HG02943 (cell line): ENCODE measurements at regions not wholly inside any gene's neighbourhood (a gene's known extent, or its start where the extent isn't known, plus 50 kb on each side); places are given as distances from the start of the nearest gene placed in this dataset.

Source experiments
- ATAC-seq: cut with Tn5 transposase; IDR thresholded peaks from one replicate; pipeline ENCODE4 v1.9.1; 2021; ENCODE audit warnings: mild to moderate bottlenecking, low read depth, moderate library complexity; ENCODE audit not compliant: unreplicated experiment

DNA sequence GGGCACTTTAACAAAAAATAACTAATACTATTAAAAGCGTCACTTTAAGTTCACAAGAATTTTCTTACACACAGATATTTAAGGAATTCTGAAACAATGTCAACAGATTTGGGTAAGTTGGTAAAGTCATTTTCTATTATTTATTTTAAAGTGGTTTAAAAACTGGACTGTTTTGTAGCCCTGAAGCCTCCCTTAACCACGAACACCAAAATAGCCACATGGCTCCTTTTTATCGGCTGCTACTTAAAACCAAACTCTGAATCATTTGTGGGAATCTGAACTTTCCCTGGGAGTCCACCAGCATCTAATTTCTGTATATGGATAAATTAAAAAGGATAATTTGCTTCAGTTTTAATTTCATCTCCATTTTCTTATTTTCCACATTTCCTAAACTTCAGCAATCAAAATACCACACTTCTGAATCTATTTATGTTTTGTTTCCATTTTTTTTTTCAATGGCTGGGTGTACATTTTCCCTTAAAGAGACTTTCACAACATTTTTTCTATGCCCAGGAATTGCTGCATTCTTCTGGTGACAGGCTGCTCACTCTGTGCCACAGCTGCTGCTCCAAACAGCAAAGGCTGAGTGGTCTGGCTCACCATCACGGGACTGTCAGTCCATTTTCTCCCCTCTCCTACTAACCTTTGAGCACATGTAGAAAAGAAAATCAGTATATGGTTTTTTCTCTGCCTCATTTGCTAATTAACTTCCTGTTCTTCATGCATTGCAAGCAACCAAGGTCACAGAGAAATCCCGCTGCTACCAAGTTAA is 255.5 kb upstream of the KCNJ16 start:
- ATAC-seq, result no peak

DNA sequence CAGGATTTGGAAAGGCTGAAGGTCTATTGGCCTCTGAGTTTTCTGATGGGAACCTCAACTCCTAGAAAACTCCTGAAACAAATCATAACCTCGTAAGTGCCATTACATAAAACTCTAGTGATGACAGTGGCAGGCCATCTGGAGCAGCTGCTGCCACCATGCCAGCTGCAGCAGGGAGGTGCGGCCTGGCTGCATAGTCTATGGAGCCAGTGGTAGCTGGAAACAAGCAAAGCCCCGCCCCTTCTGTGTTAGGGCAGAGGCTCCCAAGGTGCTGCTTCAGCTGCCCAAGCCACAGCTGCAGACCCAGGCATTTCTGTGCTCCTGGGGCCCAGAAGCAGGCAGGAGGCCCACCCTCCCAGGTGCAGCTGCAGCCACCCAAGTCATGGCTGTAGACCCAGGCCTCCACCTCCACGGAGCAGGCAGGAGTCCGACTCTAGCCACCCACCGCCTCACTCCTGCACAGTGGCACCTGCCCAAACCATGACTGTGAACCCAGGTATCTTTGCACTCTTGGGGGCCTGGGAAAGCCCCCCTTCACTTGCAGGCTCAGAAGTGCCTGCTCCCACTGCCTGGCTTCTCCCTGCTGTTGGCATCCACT is 254.1 kb upstream of the KCNJ16 start:
- ATAC-seq, result no peak

- ATAC-seq, result no peak
Observed at GRCh38 chr17:69822314-69822875, 252.6 kb upstream of the KCNJ16 start.

GRCh38 chr17:69828087-69828486 is 246.9 kb upstream of the KCNJ16 start:
- ATAC-seq, result no peak

GRCh38 chr17:69834494-69834893 is 240.5 kb upstream of the KCNJ16 start:
- no peak for ATAC-seq

- ATAC-seq, result no peak
Observed at GRCh38 chr17:69851736-69852135, 223.3 kb upstream of the KCNJ16 start.

DNA sequence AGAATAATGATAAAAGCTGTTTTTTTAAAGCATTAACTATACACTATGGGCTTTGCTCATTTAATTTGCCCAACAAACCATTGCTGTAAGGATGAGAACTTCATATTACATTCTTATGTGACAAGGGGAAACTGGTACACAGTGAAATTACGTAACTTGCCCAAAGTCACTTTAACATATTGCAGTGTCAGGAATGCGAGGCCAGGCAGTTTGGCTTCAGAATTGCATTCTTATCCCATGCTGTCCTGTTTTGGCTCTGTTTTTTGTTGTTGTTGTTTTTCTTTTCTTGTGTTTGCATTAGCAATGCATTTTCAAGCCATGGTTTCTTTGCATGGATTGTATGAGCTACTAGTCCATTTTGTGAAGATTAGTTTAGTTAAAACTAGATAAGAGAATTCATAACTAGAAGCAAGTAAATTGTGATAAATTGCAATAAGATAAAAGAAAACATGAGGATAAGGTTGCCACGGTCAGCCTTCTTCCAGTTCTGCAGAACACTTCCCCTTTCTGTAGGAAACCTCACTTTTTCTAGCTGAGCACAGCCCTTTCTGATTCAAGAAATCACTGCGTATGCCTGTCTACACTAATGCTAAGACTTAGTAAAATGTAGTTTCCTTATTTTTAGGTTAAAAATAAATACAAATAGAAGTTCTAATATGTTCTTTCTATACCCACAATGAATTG is 221.3 kb upstream of the KCNJ16 start:
- ATAC-seq, result no peak

DNA sequence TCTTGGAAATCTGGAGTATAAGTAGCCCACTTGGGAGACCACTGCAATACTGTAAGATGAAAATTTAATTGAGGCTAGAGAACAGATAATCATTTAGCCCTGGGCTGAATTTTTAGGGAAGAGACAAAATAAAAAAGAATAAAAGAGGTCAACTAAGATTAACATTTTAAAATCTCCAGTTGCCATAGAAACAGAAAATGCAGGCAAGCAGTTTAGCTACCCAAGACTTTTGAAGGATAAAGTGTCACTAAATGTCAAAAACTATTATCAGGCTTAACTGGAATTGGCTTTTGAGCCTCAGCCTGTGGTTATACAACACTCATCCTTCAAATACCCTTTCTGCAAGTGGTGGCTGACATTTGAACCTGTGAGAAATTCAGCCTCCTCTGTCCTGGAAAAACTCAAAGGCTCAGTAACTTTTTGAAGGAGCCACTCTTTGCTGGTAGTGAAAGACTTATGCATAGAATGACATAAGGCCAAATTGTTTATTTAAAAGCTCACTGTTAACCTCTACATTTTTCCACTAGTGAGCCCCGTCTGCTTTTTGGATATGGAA is 220.7 kb upstream of the KCNJ16 start:
- ATAC-seq, result no peak

DNA sequence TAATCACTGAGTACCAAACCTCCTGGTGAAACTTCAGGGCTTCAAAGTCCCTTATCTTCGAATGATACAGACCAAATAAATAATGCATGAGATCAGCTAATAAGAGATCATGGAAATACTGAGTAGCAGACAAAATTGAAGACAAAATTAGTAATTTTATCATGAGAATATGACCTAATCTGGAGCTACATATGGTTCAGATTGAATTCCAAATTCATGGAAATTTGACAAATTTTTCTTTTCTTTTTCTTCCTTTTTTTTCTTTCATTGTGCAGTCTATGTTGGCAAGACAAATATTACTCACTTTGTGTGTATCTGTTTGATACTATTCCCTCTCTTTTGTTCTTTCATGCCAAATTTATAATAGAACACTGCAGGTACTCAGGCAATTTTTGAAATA is 218.1 kb upstream of the KCNJ16 start:
- no peak for ATAC-seq

DNA sequence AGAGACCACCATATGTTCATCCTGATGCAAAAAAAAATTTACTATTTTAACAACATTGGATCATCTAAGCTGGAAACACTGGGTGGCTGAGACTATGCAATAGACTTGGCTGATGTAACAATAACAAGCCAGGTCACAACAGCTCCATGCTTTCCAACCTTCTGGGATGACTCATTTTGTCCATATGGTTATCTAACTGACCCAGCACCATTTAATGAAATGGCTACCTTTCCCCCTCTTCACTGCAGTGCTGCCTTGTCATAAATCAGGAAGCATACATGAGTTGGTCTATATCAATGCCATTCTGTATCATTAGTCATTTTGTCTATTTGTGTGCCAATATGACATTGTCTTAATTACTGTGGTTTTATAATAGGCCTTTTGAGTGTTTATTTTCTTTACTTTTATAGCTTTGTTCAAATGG is 217.6 kb upstream of the KCNJ16 start:
- ATAC-seq, result no peak

- ATAC-seq, result no peak
Observed at GRCh38 chr17:69858460-69858859, 216.6 kb upstream of the KCNJ16 start.

DNA sequence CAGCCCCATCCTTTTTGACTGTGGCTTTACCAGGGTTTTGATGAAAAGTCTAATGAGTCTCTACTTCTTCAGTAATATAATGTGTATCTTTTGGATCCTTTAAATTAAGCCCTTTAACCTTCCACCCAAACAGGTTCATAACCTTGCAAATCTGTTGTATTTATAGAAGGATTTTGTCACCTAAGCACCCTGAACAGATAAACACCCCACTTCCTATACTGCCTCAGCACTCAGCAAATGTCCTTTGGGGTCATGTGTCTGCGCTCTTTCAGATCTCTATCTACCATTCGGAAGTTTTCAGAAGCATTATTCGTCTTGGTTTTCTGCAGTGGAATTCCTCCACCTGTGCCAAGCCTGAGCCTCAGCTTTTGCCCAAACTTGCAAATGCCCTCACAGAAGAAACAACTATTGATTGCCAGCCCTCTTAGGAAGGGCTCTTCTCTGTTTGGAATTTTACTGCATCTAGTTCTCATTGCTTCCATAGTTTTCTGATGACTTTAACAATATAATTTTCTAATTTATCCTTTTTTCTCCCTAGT is 214.8 kb upstream of the KCNJ16 start:
- ATAC-seq, result no peak

DNA sequence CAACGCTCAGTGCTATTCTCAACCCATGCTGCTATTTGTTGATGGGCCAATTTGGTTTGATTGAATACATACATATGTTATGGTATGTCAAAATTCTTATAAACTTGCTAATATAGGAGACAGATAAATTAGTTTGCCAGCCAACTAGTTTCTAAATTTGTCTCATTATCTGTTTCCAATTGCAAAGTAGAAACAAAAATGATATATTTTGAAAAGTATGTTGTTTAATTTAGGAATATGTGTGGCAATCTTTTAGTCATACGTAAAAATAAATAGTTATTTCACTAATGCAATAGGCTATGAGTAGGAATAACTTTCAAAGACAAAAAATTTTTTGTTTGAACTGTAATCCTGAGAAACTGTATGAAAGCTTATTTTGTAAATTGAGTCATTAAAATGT is 210.6 kb upstream of the KCNJ16 start:
- ATAC-seq, result no peak

- no peak for ATAC-seq
Observed at GRCh38 chr17:69869667-69870066, 205.4 kb upstream of the KCNJ16 start.

- no peak for ATAC-seq
Observed at GRCh38 chr17:69870091-69870530, 204.9 kb upstream of the KCNJ16 start.

- no peak for ATAC-seq
Observed at GRCh38 chr17:69870751-69871199, 204.2 kb upstream of the KCNJ16 start.

- ATAC-seq, result no peak
Observed at GRCh38 chr17:69871318-69871717, 203.7 kb upstream of the KCNJ16 start.

- ATAC-seq, result no peak
Observed at GRCh38 chr17:69872675-69873262, 202.3 kb upstream of the KCNJ16 start.

DNA sequence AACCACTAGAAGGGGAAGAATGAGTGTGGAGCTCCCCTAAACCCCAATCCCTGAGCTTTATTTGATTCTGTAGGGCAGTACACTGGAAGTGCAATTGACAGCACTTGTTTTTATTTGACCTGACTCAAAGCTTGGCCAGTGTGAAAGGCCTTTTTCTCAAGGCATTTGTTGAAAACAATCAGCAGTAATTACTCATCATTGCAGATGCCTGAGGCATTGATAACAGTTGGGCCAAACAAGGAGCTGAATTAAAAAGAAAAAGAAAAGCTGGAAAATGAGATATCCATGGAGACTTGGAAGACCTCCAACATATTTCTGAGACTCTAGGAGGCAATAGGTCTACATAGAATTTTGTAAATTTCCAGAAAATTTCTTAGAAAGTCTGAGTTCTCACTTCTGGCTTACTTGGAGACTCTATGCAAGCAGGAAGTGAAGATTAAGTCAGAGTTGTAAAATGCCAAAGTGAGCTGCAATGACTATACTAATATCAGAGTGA is 200.8 kb upstream of the KCNJ16 start:
- no peak for ATAC-seq

GRCh38 chr17:69876757-69877156 is 198.3 kb upstream of the KCNJ16 start:
- ATAC-seq, result no peak
